ENCODE measurements at regions not wholly inside any gene's neighbourhood (a gene's known extent, or its start where the extent isn't known, plus 50 kb on each side); places are given as distances from the start of the nearest gene placed in this dataset.
A peak's percentile ranks its signal among the peaks of the same experiment; 100 is the strongest.
"Not testable (repeated sequence)": the region's sequence is repeated elsewhere in the genome, so short reads cannot be mapped to it uniquely, and the experiment has no call there.

- DNase-seq = no peak
These were observed 373.1 kb downstream of the PPARGC1A start for GRCh38 chr4:23516716-23517115.

- peak in 1 of 2 experiments; percentile 5 for DNase-seq
These were observed 385.8 kb downstream of the PPARGC1A start for GRCh38 chr4:23504083-23504482.

- DNase-seq = no peak
These were observed 388.9 kb downstream of the PPARGC1A start for GRCh38 chr4:23500894-23501449.

- DNase-seq = no peak
These were observed 404.0 kb downstream of the PPARGC1A start for GRCh38 chr4:23485801-23486200.

GRCh38 chr4:23484689-23485088 is 405.2 kb downstream of the PPARGC1A start:
- DNase-seq = no peak

GRCh38 chr4:23483320-23483960 is 406.4 kb downstream of the PPARGC1A start:
- no peak for DNase-seq

GRCh38 chr4:23481566-23481965 is 408.3 kb downstream of the PPARGC1A start:
- no peak for DNase-seq

GRCh38 chr4:23477905-23478304 is 411.9 kb downstream of the PPARGC1A start:
- no peak for DNase-seq

GRCh38 chr4:23476515-23477090 is 413.2 kb downstream of the PPARGC1A start:
- DNase-seq = no peak

GRCh38 chr4:23463071-23463470 is 426.8 kb downstream of the PPARGC1A start:
- DNase-seq = no peak

- no peak for DNase-seq
These were observed 431.8 kb downstream of the PPARGC1A start for GRCh38 chr4:23458054-23458453.

GRCh38 chr4:23456864-23457263 is 433.0 kb downstream of the PPARGC1A start:
- DNase-seq = no peak

GRCh38 chr4:23455456-23456158 is 434.2 kb downstream of the PPARGC1A start:
- DNase-seq = no peak

GRCh38 chr4:23441530-23442069 is 448.2 kb downstream of the PPARGC1A start:
- no peak for DNase-seq

GRCh38 chr4:23438764-23439163 is 451.1 kb downstream of the PPARGC1A start:
- DNase-seq = no peak

- no peak for DNase-seq
These were observed 460.4 kb downstream of the PPARGC1A start for GRCh38 chr4:23429497-23429896.

GRCh38 chr4:23425570-23425969 is 464.3 kb downstream of the PPARGC1A start:
- DNase-seq = no peak

GRCh38 chr4:23423540-23423939 is 466.3 kb downstream of the PPARGC1A start:
- no peak for DNase-seq

- no peak for DNase-seq
These were observed 467.0 kb downstream of the PPARGC1A start for GRCh38 chr4:23422878-23423277.

- DNase-seq = no peak
These were observed 476.2 kb downstream of the PPARGC1A start for GRCh38 chr4:23413631-23414030.

- DNase-seq = peak; percentile 15 to 24
These were observed 477.1 kb downstream of the PPARGC1A start for GRCh38 chr4:23412701-23413100.

GRCh38 chr4:23408913-23409312 is 480.9 kb downstream of the PPARGC1A start:
- DNase-seq = not testable (repeated sequence)

- no peak for DNase-seq
These were observed 488.3 kb downstream of the PPARGC1A start for GRCh38 chr4:23401572-23401971.
